ENCODE measurements at regions not wholly inside any gene's neighbourhood (a gene's known extent, or its start where the extent isn't known, plus 50 kb on each side); places are given as distances from the start of the nearest gene placed in this dataset.
"Not testable (repeated sequence)": the region's sequence is repeated elsewhere in the genome, so short reads cannot be mapped to it uniquely, and the experiment has no call there.

GRCh38 chr4:101621120-101621519, 169.4 kb upstream of the BANK1 start (continued):
- no peak for TF ChIP-seq TP53 (CRISPR knock-in tag; IDR thresholded peaks at IDR 0.05)
- TF ChIP-seq E2F4 (CRISPR knock-in tag; IDR thresholded peaks at IDR 0.05; ENCODE audit: borderline replicate concordance, low read depth), result no peak
- no peak for TF ChIP-seq HMGA2 (CRISPR knock-in tag; IDR thresholded peaks at IDR 0.05)

DNA sequence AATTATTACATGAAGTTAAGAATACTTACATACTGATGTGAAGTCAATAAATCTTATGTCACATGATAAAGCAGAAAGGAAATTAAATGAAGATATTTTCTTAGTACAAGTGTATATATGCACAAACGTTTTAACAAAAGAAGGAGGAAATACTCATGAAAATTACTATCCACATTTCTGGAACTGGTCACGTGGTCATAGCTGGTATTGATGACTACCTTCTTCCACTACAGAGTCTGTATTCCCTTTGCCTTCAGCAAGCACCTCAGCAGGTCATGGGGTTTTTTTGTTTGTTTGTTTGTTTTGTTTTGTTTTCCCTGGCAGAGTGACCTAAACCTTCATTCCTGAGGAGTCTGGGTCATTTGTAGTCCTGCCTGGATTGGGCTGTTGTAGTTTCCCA, 174.9 kb upstream of the BANK1 start:
- TF ChIP-seq ZNF532 (CRISPR knock-in tag; IDR thresholded peaks at IDR 0.05; ENCODE audit: borderline replicate concordance), result no peak
- no peak for TF ChIP-seq ZMAT4 (CRISPR knock-in tag; IDR thresholded peaks at IDR 0.05)
- TF ChIP-seq ZBTB21 (CRISPR knock-in tag; IDR thresholded peaks at IDR 0.05; ENCODE audit: borderline replicate concordance), result no peak
- no peak for TF ChIP-seq ZNF396 (CRISPR knock-in tag; IDR thresholded peaks at IDR 0.05; ENCODE audit: borderline replicate concordance)
- TF ChIP-seq ELF4 (CRISPR knock-in tag; IDR thresholded peaks at IDR 0.05; ENCODE audit: low read depth), result no peak
- Mint-ChIP-seq H3K9me3 (peaks cover 17% of the 10 kb centered on the region), H3K36me3 (no peaks in the 10 kb centered on the region), H3K27me3 (ENCODE audit: low read depth) (no peaks in the 10 kb centered on the region), H3K4me1 (no peaks in the 10 kb centered on the region), H3K4me3 (no peak overlapping the region), H3K27ac (no peak overlapping the region)
- ChIA-PET CTCF (no interaction called here), POLR2A (no interaction called here)
- ATAC-seq (no peak), DNase-seq (ENCODE audit: low spot score) (no peak)

GRCh38 chr4:101606989-101607388, 183.5 kb upstream of the BANK1 start:
- CTCF ChIA-PET; H3K27ac Mint-ChIP-seq; H3K27me3 Mint-ChIP-seq (ENCODE audit: low read depth); H3K4me1 Mint-ChIP-seq; H3K4me3 Mint-ChIP-seq; DNase-seq (ENCODE audit: low spot score); POLR2A ChIA-PET; ATAC-seq: not testable (repeated sequence)
- Mint-ChIP-seq H3K36me3 (peaks cover 19% of the 10 kb centered on the region), H3K9me3 (peaks cover 33% of the 10 kb centered on the region)

- Mint-ChIP-seq H3K27ac (no peak overlapping the region), H3K9me3 (peaks cover 33% of the 10 kb centered on the region), H3K4me1 (no peaks in the 10 kb centered on the region), H3K36me3 (peaks cover 19% of the 10 kb centered on the region), H3K4me3 (no peak overlapping the region), H3K27me3 (ENCODE audit: low read depth) (no peaks in the 10 kb centered on the region)
- ATAC-seq (no peak), DNase-seq (ENCODE audit: low spot score) (no peak)
- no peak for TF ChIP-seq JAZF1 (CRISPR knock-in tag; IDR thresholded peaks at IDR 0.05)
- TF ChIP-seq ZNF138 (CRISPR knock-in tag; conservative IDR thresholded peaks at IDR 0.05), result no peak
- TF ChIP-seq FOXJ3 (CRISPR knock-in tag; IDR thresholded peaks at IDR 0.05; ENCODE audit: borderline replicate concordance), result no peak
- TF ChIP-seq E2F4 (CRISPR knock-in tag; IDR thresholded peaks at IDR 0.05; ENCODE audit: borderline replicate concordance, low read depth), result no peak
- no peak for TF ChIP-seq ELF4 (CRISPR knock-in tag; IDR thresholded peaks at IDR 0.05; ENCODE audit: low read depth)
- ChIA-PET CTCF (no interaction called here), POLR2A (no interaction called here)
Measured at GRCh38 chr4:101604976-101605375, 185.6 kb upstream of the BANK1 start.
